PFSK-1 (cell line): ENCODE measurements at regions not wholly inside any gene's neighbourhood (a gene's known extent, or its start where the extent isn't known, plus 50 kb on each side); places are given as distances from the start of the nearest gene placed in this dataset.

Source experiments
- FOXP2 ChIP-seq: optimal IDR thresholded peaks from 2 replicates; pipeline ENCODE3; 2011; ENCODE audit warnings: borderline replicate concordance, control low read depth, inconsistent platforms; ENCODE audit not compliant: insufficient read depth; ENCODE audit errors: extremely low read length, extremely low read depth
- POLR2AphosphoS5 ChIP-seq: IDR thresholded peaks from 2 replicates; pipeline ENCODE4 v1.6.1; 2012; ENCODE audit warnings: low read depth, mild to moderate bottlenecking, control low read depth, low read length, moderate library complexity
- REST ChIP-seq, 2 experiments: IDR thresholded peaks; 2 replicates each; pipeline versions ENCODE4 v1.6.1 to v1.8.0; 2011 to 2012; ENCODE audit warnings: low read depth in 2 of 2, low read length in 2 of 2, control low read depth in 1 of 2, inconsistent platforms in 1 of 2, mild to moderate bottlenecking in 1 of 2, moderate library complexity in 1 of 2; ENCODE audit not compliant: insufficient read depth in 1 of 2
- SIN3A ChIP-seq: IDR thresholded peaks from 2 replicates; pipeline ENCODE4 v1.6.1; 2012; ENCODE audit warnings: mild to moderate bottlenecking, low read length, moderate library complexity, borderline replicate concordance; ENCODE audit not compliant: insufficient read depth
- TAF1 ChIP-seq: IDR thresholded peaks from 2 replicates; pipeline ENCODE4 v1.6.1; 2012; ENCODE audit warnings: low read length, control low read depth, borderline replicate concordance; ENCODE audit not compliant: insufficient read depth

- TF ChIP-seq FOXP2 = no peak
- no peak for TF ChIP-seq REST (IDR thresholded peaks at IDR 0.05; ENCODE audit: insufficient read depth in 1 of 2, low read depth in 2 of 2, low read length in 2 of 2)
- TF ChIP-seq TAF1 = no peak
- no peak for TF ChIP-seq POLR2AphosphoS5
- no peak for TF ChIP-seq SIN3A
Measured at GRCh38 chr5:171521219-171521633, 101.8 kb downstream of the FGF18 start.

- no peak for TF ChIP-seq FOXP2
- no peak for TF ChIP-seq TAF1
- no peak for TF ChIP-seq REST (IDR thresholded peaks at IDR 0.05; ENCODE audit: insufficient read depth in 1 of 2, low read depth in 2 of 2, low read length in 2 of 2)
- no peak for TF ChIP-seq SIN3A
- no peak for TF ChIP-seq POLR2AphosphoS5
Measured at GRCh38 chr5:171521679-171522078, 102.2 kb downstream of the FGF18 start.

GRCh38 chr5:171523781-171524180, 104.3 kb downstream of the FGF18 start:
- TF ChIP-seq SIN3A (no peak), TAF1 (no peak), FOXP2 (no peak), REST (IDR thresholded peaks at IDR 0.05; ENCODE audit: insufficient read depth in 1 of 2, low read depth in 2 of 2, low read length in 2 of 2) (no peak), POLR2AphosphoS5 (no peak)

GRCh38 chr5:171524466-171524865, 105.0 kb downstream of the FGF18 start:
- TF ChIP-seq POLR2AphosphoS5 (no peak), SIN3A (no peak), TAF1 (no peak), REST (IDR thresholded peaks at IDR 0.05; ENCODE audit: insufficient read depth in 1 of 2, low read depth in 2 of 2, low read length in 2 of 2) (no peak), FOXP2 (no peak)

- TF ChIP-seq SIN3A = no peak
- TF ChIP-seq POLR2AphosphoS5 = no peak
- TF ChIP-seq FOXP2 = no peak
- TF ChIP-seq REST (IDR thresholded peaks at IDR 0.05; ENCODE audit: insufficient read depth in 1 of 2, low read depth in 2 of 2, low read length in 2 of 2) = no peak
Measured at GRCh38 chr5:171525085-171525484, 105.6 kb downstream of the FGF18 start.
